ENCODE measurements at regions not wholly inside any gene's neighbourhood (a gene's known extent, or its start where the extent isn't known, plus 50 kb on each side); places are given as distances from the start of the nearest gene placed in this dataset.

- H3K27me3 ChIP-seq (replicated peaks; ENCODE audit: insufficient read depth, low read depth, low read length, poor library complexity): no peaks in the 10 kb centered on the region
- H3K4me1 ChIP-seq (ENCODE audit: insufficient read depth, low read length, poor library complexity, severe bottlenecking): no peaks in the 10 kb centered on the region
- TF ChIP-seq EZH2 (IDR thresholded peaks at IDR 0.05; ENCODE audit: borderline replicate concordance, low read depth, low read length, poor library complexity, severe bottlenecking): no peak
- TF ChIP-seq CTCF (conservative IDR thresholded peaks at IDR 0.05; ENCODE audit: low read depth, low read length): no peak
- CTCF ChIA-PET: no interaction called here
- no TSS peak for BruUV-seq (replicated peaks)
- no peak overlapping the region for H3K27ac ChIP-seq (ENCODE audit: low read depth, low read length, poor library complexity, severe bottlenecking)
- POLR2A ChIA-PET (ENCODE audit: low non-redundant PET): no interaction called here
- intact Hi-C loops (cut with micrococcal nuclease; ENCODE audit: unreplicated experiment): no loop called here
- no peaks in the 10 kb centered on the region for H3K36me3 ChIP-seq (ENCODE audit: insufficient read depth, low read length, poor library complexity, severe bottlenecking)
- H3K4me3 ChIP-seq (ENCODE audit: low read depth, low read length, poor library complexity, severe bottlenecking): no peak overlapping the region
- no peak for DNase-seq (ENCODE audit: low spot score)
- H3K9me3 ChIP-seq (ENCODE audit: low read depth, low read length, poor library complexity, severe bottlenecking): no peaks in the 10 kb centered on the region
Measured at GRCh38 chr18:70653671-70654070, 364.8 kb downstream of the SOCS6 start.

GRCh38 chr18:70650878-70651277 lies 362.0 kb downstream of the SOCS6 start:
- intact Hi-C loops (cut with micrococcal nuclease; ENCODE audit: unreplicated experiment): no loop called here
- no peak overlapping the region for H3K27ac ChIP-seq (ENCODE audit: low read depth, low read length, poor library complexity, severe bottlenecking)
- H3K27me3 ChIP-seq (replicated peaks; ENCODE audit: insufficient read depth, low read depth, low read length, poor library complexity): no peaks in the 10 kb centered on the region
- no TSS peak for BruUV-seq (replicated peaks)
- ChIA-PET POLR2A (ENCODE audit: low non-redundant PET) (no interaction called here), CTCF (no interaction called here)
- no peak for DNase-seq (ENCODE audit: low spot score)
- H3K4me3 ChIP-seq (ENCODE audit: low read depth, low read length, poor library complexity, severe bottlenecking): no peak overlapping the region
- H3K4me1 ChIP-seq (ENCODE audit: insufficient read depth, low read length, poor library complexity, severe bottlenecking): no peaks in the 10 kb centered on the region
- H3K9me3 ChIP-seq (ENCODE audit: low read depth, low read length, poor library complexity, severe bottlenecking): no peaks in the 10 kb centered on the region
- no peaks in the 10 kb centered on the region for H3K36me3 ChIP-seq (ENCODE audit: insufficient read depth, low read length, poor library complexity, severe bottlenecking)
- TF ChIP-seq EZH2 (IDR thresholded peaks at IDR 0.05; ENCODE audit: borderline replicate concordance, low read depth, low read length, poor library complexity, severe bottlenecking) (no peak), CTCF (conservative IDR thresholded peaks at IDR 0.05; ENCODE audit: low read depth, low read length) (no peak)

DNA sequence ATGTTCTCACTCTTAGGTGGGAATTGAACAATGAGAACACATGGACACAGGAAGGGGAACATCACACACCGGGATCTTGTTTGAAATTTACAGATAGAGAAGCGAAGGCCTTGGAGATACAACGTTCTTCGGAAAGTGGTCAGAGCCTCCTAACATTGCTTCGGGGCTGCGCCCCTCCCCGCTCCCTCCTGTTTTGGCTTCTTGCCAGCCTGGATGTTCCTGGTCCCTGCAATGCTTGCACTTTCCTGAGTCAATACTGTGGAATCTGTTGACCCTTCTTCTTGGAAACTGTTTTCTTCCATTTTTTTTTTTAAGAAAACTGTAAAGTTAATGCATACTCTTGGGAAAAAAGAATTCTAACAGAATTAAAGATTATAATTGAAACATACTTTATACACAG lies 360.8 kb downstream of the SOCS6 start:
- TF ChIP-seq EZH2 (IDR thresholded peaks at IDR 0.05; ENCODE audit: borderline replicate concordance, low read depth, low read length, poor library complexity, severe bottlenecking) (no peak), CTCF (conservative IDR thresholded peaks at IDR 0.05; ENCODE audit: low read depth, low read length) (no peak)
- Histone ChIP-seq H3K4me1 (ENCODE audit: insufficient read depth, low read length, poor library complexity, severe bottlenecking) (no peaks in the 10 kb centered on the region), H3K4me3 (ENCODE audit: low read depth, low read length, poor library complexity, severe bottlenecking) (no peak overlapping the region), H3K27me3 (replicated peaks; ENCODE audit: insufficient read depth, low read depth, low read length, poor library complexity) (no peaks in the 10 kb centered on the region), H3K27ac (ENCODE audit: low read depth, low read length, poor library complexity, severe bottlenecking) (no peak overlapping the region), H3K9me3 (ENCODE audit: low read depth, low read length, poor library complexity, severe bottlenecking) (no peaks in the 10 kb centered on the region), H3K36me3 (ENCODE audit: insufficient read depth, low read length, poor library complexity, severe bottlenecking) (no peaks in the 10 kb centered on the region)
- DNase-seq (ENCODE audit: low spot score): no peak
- ChIA-PET POLR2A (ENCODE audit: low non-redundant PET) (no interaction called here), CTCF (no interaction called here)
- intact Hi-C loops (cut with micrococcal nuclease; ENCODE audit: unreplicated experiment): no loop called here
- BruUV-seq (replicated peaks): no TSS peak

Data from A673 (cell line).